Type B pancreatic cell (in vitro differentiated cells): ENCODE measurements at regions not wholly inside any gene's neighbourhood (a gene's known extent, or its start where the extent isn't known, plus 50 kb on each side); places are given as distances from the start of the nearest gene placed in this dataset.

Experiments
- DNase-seq: peaks from one replicate; pipeline ENCODE4 v3.0.0; 2021; ENCODE audit warnings: mixed read lengths; ENCODE audit not compliant: unreplicated experiment; ENCODE audit errors: extremely low spot score
- H3K27ac Mint-ChIP-seq: 2 replicates; pipeline ENCODE4 v1.8.0; 2021; ENCODE audit warnings: mild to moderate bottlenecking, mixed read lengths
- H3K27me3 Mint-ChIP-seq: 2 replicates; pipeline ENCODE4 v1.8.0; 2021; ENCODE audit warnings: mixed read lengths
- H3K36me3 Mint-ChIP-seq: 2 replicates; pipeline ENCODE4 v1.8.0; 2021; ENCODE audit warnings: mixed read lengths
- H3K4me1 Mint-ChIP-seq: one replicate; pipeline ENCODE4 v1.8.0; 2021; ENCODE audit warnings: mixed read lengths; ENCODE audit not compliant: unreplicated experiment
- H3K4me3 Mint-ChIP-seq: 2 replicates; pipeline ENCODE4 v1.8.0; 2021; ENCODE audit warnings: mild to moderate bottlenecking, mixed read lengths
- H3K9me3 Mint-ChIP-seq: 2 replicates; pipeline ENCODE4 v1.8.0; 2021; ENCODE audit warnings: mixed read lengths
- TF ChIP-seq, protein P1 (sequence below): fragments of 200-600 bp; sonication (generic); conservative IDR thresholded peaks from 2 replicates; pipeline ENCODE4 v1.5.0; 2021; ENCODE audit warnings: antibody characterized with exemption, mild to moderate bottlenecking

GRCh38 chr18:41461114-41461513 is 493.9 kb upstream of the PIK3C3 start:
- no peaks in the 10 kb centered on the region for H3K9me3 Mint-ChIP-seq
- no peaks in the 10 kb centered on the region for H3K4me1 Mint-ChIP-seq
- no peak overlapping the region for H3K27ac Mint-ChIP-seq
- no peak for DNase-seq
- no peak overlapping the region for H3K4me3 Mint-ChIP-seq
- H3K36me3 Mint-ChIP-seq, result no peaks in the 10 kb centered on the region
- no peaks in the 10 kb centered on the region for H3K27me3 Mint-ChIP-seq
- TF ChIP-seq, protein P1, sequence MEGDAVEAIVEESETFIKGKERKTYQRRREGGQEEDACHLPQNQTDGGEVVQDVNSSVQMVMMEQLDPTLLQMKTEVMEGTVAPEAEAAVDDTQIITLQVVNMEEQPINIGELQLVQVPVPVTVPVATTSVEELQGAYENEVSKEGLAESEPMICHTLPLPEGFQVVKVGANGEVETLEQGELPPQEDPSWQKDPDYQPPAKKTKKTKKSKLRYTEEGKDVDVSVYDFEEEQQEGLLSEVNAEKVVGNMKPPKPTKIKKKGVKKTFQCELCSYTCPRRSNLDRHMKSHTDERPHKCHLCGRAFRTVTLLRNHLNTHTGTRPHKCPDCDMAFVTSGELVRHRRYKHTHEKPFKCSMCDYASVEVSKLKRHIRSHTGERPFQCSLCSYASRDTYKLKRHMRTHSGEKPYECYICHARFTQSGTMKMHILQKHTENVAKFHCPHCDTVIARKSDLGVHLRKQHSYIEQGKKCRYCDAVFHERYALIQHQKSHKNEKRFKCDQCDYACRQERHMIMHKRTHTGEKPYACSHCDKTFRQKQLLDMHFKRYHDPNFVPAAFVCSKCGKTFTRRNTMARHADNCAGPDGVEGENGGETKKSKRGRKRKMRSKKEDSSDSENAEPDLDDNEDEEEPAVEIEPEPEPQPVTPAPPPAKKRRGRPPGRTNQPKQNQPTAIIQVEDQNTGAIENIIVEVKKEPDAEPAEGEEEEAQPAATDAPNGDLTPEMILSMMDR, result no peak

GRCh38 chr18:41459656-41460055 is 495.4 kb upstream of the PIK3C3 start:
- H3K27ac Mint-ChIP-seq, result no peak overlapping the region
- H3K4me1 Mint-ChIP-seq, result no peaks in the 10 kb centered on the region
- DNase-seq, result no peak
- H3K27me3 Mint-ChIP-seq, result no peaks in the 10 kb centered on the region
- TF ChIP-seq, protein P1, result no peak
- H3K36me3 Mint-ChIP-seq, result no peaks in the 10 kb centered on the region
- H3K4me3 Mint-ChIP-seq, result no peak overlapping the region
- no peaks in the 10 kb centered on the region for H3K9me3 Mint-ChIP-seq

GRCh38 chr18:41458376-41458775 is 496.7 kb upstream of the PIK3C3 start:
- H3K4me3 Mint-ChIP-seq, result no peak overlapping the region
- H3K27ac Mint-ChIP-seq, result no peak overlapping the region

GRCh38 chr18:41457765-41458326 is 497.2 kb upstream of the PIK3C3 start:
- no peaks in the 10 kb centered on the region for H3K27me3 Mint-ChIP-seq
- no peak overlapping the region for H3K27ac Mint-ChIP-seq
- no peak for DNase-seq
- H3K36me3 Mint-ChIP-seq, result no peaks in the 10 kb centered on the region
- TF ChIP-seq, protein P1, result no peak
- H3K4me1 Mint-ChIP-seq, result no peaks in the 10 kb centered on the region
- no peak overlapping the region for H3K4me3 Mint-ChIP-seq
- no peaks in the 10 kb centered on the region for H3K9me3 Mint-ChIP-seq

More at GRCh38 chr18:41458376-41458775, 496.7 kb upstream of the PIK3C3 start:
- Mint-ChIP-seq H3K36me3 (no peaks in the 10 kb centered on the region), H3K9me3 (no peaks in the 10 kb centered on the region), H3K4me1 (no peaks in the 10 kb centered on the region), H3K27me3 (no peaks in the 10 kb centered on the region)
- TF ChIP-seq, protein P1, result no peak
- no peak for DNase-seq

- TF ChIP-seq, protein P1, result no peak
- Mint-ChIP-seq H3K4me3 (no peak overlapping the region), H3K4me1 (no peaks in the 10 kb centered on the region), H3K27ac (no peak overlapping the region), H3K9me3 (no peaks in the 10 kb centered on the region), H3K36me3 (no peaks in the 10 kb centered on the region), H3K27me3 (no peaks in the 10 kb centered on the region)
- no peak for DNase-seq
Observed at GRCh38 chr18:41456831-41457230, 498.2 kb upstream of the PIK3C3 start.

- Mint-ChIP-seq H3K27me3 (no peaks in the 10 kb centered on the region), H3K27ac (no peak overlapping the region), H3K9me3 (no peaks in the 10 kb centered on the region), H3K4me1 (no peaks in the 10 kb centered on the region), H3K36me3 (no peaks in the 10 kb centered on the region), H3K4me3 (no peak overlapping the region)
- no peak for DNase-seq
- TF ChIP-seq, protein P1, result no peak
Observed at GRCh38 chr18:41449612-41450011, 505.4 kb upstream of the PIK3C3 start.
